MM.1S (cell line): ENCODE measurements at regions not wholly inside any gene's neighbourhood (a gene's known extent, or its start where the extent isn't known, plus 50 kb on each side); places are given as distances from the start of the nearest gene placed in this dataset.

Experiments
- DNase-seq: peaks from one replicate; pipeline ENCODE4 v3.0.0-alpha.2; 2015
- H2AFZ ChIP-seq: fragments of 300-600 bp; sonication (generic); 2 replicates; pipeline ENCODE4 v1.6.0; 2016; ENCODE audit warnings: antibody characterized with exemption, low read length
- H3F3A ChIP-seq: fragments of 300-600 bp; sonication (generic); 2 replicates; pipeline ENCODE4 v1.6.1; 2016; ENCODE audit warnings: mild to moderate bottlenecking, antibody characterized with exemption, low read length, moderate library complexity, mixed read lengths; ENCODE audit not compliant: insufficient read depth
- H3K27ac ChIP-seq: fragments of 300-600 bp; sonication (generic); 2 replicates; pipeline ENCODE4 v1.5.1; 2016; ENCODE audit warnings: mild to moderate bottlenecking, low read length
- H3K27me3 ChIP-seq: fragments of 300-600 bp; sonication (generic); replicated peaks from 2 replicates; pipeline ENCODE4 v1.6.0; 2016; ENCODE audit warnings: low read length; ENCODE audit not compliant: insufficient read depth
- H3K36me3 ChIP-seq: fragments of 300-600 bp; sonication (generic); replicated peaks from 2 replicates; pipeline ENCODE4 v1.6.1; 2016; ENCODE audit warnings: mild to moderate bottlenecking, low read length, mixed read lengths; ENCODE audit not compliant: insufficient read depth
- H3K4me1 ChIP-seq: fragments of 300-600 bp; sonication (generic); 2 replicates; pipeline ENCODE4 v1.6.1; 2016; ENCODE audit warnings: low read length, mixed read lengths
- H3K4me2 ChIP-seq: fragments of 300-600 bp; sonication (generic); 2 replicates; pipeline ENCODE4 v1.6.0; 2016; ENCODE audit warnings: low read depth, low read length
- H3K4me3 ChIP-seq: fragments of 300-600 bp; sonication (generic); 2 replicates; pipeline ENCODE4 v1.5.1; 2016; ENCODE audit warnings: low read length, mixed read lengths
- H3K79me2 ChIP-seq: fragments of 300-600 bp; sonication (generic); 2 replicates; pipeline ENCODE4 v1.6.1; 2016; ENCODE audit warnings: mixed run types, low read length, mixed read lengths
- H3K9ac ChIP-seq: fragments of 300-600 bp; sonication (generic); 2 replicates; pipeline ENCODE4 v1.6.1; 2016; ENCODE audit warnings: low read length, mixed read lengths
- H3K9me2 ChIP-seq: fragments of 300-600 bp; sonication (generic); replicated peaks from 2 replicates; pipeline ENCODE4 v1.6.1; 2016; ENCODE audit warnings: mild to moderate bottlenecking, low read length, mixed read lengths; ENCODE audit not compliant: insufficient read depth
- H3K9me3 ChIP-seq: fragments of 300-600 bp; sonication (generic); replicated peaks from 2 replicates; pipeline ENCODE4 v1.6.1; 2016; ENCODE audit warnings: mild to moderate bottlenecking, low read length, mixed read lengths; ENCODE audit not compliant: insufficient read depth
- H4K20me1 ChIP-seq: fragments of 300-600 bp; sonication (generic); 2 replicates; pipeline ENCODE4 v1.6.1; 2016; ENCODE audit warnings: mild to moderate bottlenecking, low read length, moderate library complexity, mixed read lengths; ENCODE audit not compliant: insufficient read depth
- EZH2 ChIP-seq: fragments of 300-600 bp; sonication (generic); optimal IDR thresholded peaks from 2 replicates; pipeline ENCODE3; 2017; ENCODE audit warnings: low read depth, mild to moderate bottlenecking, antibody characterized with exemption, low read length, mixed read lengths
- EZH2phosphoT487 ChIP-seq: fragments of 300-600 bp; sonication (generic); IDR thresholded peaks from 2 replicates; pipeline ENCODE4 v1.6.1; 2018; ENCODE audit warnings: antibody characterized with exemption, low read length
- TF ChIP-seq, protein P1 (sequence below): fragments of 300-600 bp; sonication (generic); IDR thresholded peaks from 2 replicates; pipeline ENCODE4 v1.5.1; 2016; ENCODE audit warnings: antibody characterized with exemption, low read length, mixed read lengths

DNA sequence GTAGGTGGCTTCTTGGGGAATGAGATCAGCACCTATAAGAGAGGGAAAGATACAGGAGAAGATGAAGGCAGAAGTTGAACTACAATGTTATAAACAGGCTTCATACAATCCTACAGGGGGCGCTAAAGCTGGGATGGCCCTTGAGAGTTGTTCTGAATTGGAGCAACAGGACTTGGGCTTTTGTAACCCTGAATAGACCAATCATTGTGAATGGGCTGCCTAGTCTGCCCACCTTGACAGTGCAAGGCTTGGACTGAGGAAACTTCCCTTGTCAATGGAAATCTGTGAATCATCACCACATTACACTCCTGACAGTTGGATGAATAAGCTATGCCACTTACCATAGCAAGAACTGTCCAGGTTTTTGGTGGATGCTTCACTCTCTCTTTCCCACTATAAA is 306.1 kb downstream of the KCNC2 start:
- Histone ChIP-seq H3K27ac (no peak overlapping the region), H3K4me3 (no peak overlapping the region), H3K79me2 (no peaks in the 10 kb centered on the region), H3K9me2 (no peaks in the 10 kb centered on the region), H3K4me2 (no peak overlapping the region), H3K27me3 (no peaks in the 10 kb centered on the region), H3K9me3 (no peaks in the 10 kb centered on the region), H3K4me1 (no peaks in the 10 kb centered on the region), H2AFZ (no peak overlapping the region), H3K9ac (no peak overlapping the region), H4K20me1 (no peaks in the 10 kb centered on the region), H3K36me3 (no peaks in the 10 kb centered on the region), H3F3A (no peaks in the 10 kb centered on the region)
- TF ChIP-seq EZH2phosphoT487 = no peak
- TF ChIP-seq, protein P1, sequence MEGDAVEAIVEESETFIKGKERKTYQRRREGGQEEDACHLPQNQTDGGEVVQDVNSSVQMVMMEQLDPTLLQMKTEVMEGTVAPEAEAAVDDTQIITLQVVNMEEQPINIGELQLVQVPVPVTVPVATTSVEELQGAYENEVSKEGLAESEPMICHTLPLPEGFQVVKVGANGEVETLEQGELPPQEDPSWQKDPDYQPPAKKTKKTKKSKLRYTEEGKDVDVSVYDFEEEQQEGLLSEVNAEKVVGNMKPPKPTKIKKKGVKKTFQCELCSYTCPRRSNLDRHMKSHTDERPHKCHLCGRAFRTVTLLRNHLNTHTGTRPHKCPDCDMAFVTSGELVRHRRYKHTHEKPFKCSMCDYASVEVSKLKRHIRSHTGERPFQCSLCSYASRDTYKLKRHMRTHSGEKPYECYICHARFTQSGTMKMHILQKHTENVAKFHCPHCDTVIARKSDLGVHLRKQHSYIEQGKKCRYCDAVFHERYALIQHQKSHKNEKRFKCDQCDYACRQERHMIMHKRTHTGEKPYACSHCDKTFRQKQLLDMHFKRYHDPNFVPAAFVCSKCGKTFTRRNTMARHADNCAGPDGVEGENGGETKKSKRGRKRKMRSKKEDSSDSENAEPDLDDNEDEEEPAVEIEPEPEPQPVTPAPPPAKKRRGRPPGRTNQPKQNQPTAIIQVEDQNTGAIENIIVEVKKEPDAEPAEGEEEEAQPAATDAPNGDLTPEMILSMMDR = peak; percentile 29
- DNase-seq = no peak

GRCh38 chr12:74906224-74906623 is 303.4 kb downstream of the KCNC2 start:
- H3K36me3 ChIP-seq = no peaks in the 10 kb centered on the region
- H4K20me1 ChIP-seq = no peaks in the 10 kb centered on the region
- no peaks in the 10 kb centered on the region for H3K79me2 ChIP-seq
- H3K27ac ChIP-seq = no peak overlapping the region
- H3K4me1 ChIP-seq = no peaks in the 10 kb centered on the region
- no peak overlapping the region for H3K9ac ChIP-seq
- H3F3A ChIP-seq = no peaks in the 10 kb centered on the region
- H3K4me3 ChIP-seq = no peak overlapping the region
- DNase-seq = no peak
- no peaks in the 10 kb centered on the region for H3K9me3 ChIP-seq
- TF ChIP-seq EZH2 = no peak
- no peak for TF ChIP-seq EZH2phosphoT487
- TF ChIP-seq, protein P1 = no peak; the same call in 1 of the 2 replicates
- H3K4me2 ChIP-seq = no peak overlapping the region
- H3K9me2 ChIP-seq = no peaks in the 10 kb centered on the region
- no peak overlapping the region for H2AFZ ChIP-seq
- no peaks in the 10 kb centered on the region for H3K27me3 ChIP-seq

DNA sequence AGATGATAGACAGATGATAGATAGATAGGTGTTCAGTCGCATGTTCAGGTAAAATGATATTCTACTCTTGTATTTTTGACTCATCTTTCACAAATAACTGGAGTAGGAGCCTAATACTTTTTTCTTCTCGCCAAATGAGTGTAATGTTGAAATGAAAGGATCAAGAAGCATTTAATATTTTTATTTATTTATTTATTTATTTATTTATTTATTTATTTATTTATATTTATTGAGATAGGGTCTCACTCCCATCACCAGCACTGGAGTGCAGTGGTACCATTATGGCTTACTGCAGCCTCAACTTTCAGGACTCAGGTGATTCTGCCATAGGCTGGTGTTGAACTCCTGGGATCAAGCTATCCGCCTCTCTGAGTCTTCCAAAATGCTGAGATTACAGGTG is 298.8 kb downstream of the KCNC2 start:
- no peak for DNase-seq
- no peak overlapping the region for H3K4me3 ChIP-seq
- TF ChIP-seq EZH2 (no peak), EZH2phosphoT487 (no peak)
- TF ChIP-seq, protein P1 = no peak

More for the DNA sequence above, 298.8 kb downstream of the KCNC2 start:
- Histone ChIP-seq H3K79me2 (no peaks in the 10 kb centered on the region), H3K27me3 (no peaks in the 10 kb centered on the region), H2AFZ (no peak overlapping the region), H3K9me2 (no peaks in the 10 kb centered on the region), H3F3A (no peaks in the 10 kb centered on the region), H3K9ac (no peak overlapping the region), H3K4me2 (no peak overlapping the region), H4K20me1 (no peaks in the 10 kb centered on the region), H3K9me3 (no peaks in the 10 kb centered on the region), H3K4me1 (no peaks in the 10 kb centered on the region), H3K27ac (no peak overlapping the region), H3K36me3 (no peaks in the 10 kb centered on the region)
